GM21515 (cell line): ENCODE measurements at regions not wholly inside any gene's neighbourhood (a gene's known extent, or its start where the extent isn't known, plus 50 kb on each side); places are given as distances from the start of the nearest gene placed in this dataset.
"Not testable (repeated sequence)": the region's sequence is repeated elsewhere in the genome, so short reads cannot be mapped to it uniquely, and the experiment has no call there.

Experiments used
- ATAC-seq: cut with Tn5 transposase; IDR thresholded peaks from one replicate; pipeline ENCODE4 v1.9.1; 2021; ENCODE audit not compliant: unreplicated experiment

DNA sequence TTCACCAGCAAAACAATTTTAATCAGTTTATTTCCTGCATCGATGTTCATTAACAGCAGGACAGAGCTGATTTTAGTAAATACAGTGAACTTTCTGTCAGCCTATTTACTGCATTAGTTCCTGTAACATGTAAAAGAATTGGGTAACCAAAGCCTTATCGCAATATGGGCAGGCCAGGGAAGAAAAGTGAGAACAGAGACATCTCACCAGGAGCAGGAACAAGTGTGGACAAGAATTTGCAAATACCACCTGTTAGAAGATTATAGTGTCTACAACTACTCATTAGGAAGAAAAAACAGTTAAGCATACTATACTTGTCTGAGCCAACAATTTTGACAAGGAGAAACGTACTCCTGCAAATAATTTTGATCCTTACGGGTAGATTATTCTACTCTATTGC lies 1293.9 kb downstream of the PLA2G4A start:
- ATAC-seq = no peak

GRCh38 chr1:188127507-188127906 lies 1298.8 kb downstream of the PLA2G4A start:
- ATAC-seq = no peak

DNA sequence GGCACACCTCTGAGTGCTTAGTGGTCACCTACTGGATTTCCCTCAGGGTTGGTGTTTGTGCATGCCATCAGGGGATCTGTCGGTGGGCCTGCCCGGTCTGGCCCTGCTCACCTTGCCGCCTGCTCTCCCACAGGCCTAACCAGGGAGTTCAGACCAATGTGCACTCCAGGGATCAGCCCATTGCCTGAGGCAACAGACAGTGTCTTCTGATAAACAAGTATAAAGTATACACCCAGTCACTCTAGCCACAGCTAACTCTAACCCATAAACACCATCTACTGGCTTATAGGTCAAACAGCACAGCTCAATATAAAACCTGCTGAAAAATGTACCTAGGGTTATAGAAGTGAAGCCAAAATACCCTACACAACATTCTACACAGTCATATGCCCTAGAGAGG lies 1300.0 kb downstream of the PLA2G4A start:
- no peak for ATAC-seq

DNA sequence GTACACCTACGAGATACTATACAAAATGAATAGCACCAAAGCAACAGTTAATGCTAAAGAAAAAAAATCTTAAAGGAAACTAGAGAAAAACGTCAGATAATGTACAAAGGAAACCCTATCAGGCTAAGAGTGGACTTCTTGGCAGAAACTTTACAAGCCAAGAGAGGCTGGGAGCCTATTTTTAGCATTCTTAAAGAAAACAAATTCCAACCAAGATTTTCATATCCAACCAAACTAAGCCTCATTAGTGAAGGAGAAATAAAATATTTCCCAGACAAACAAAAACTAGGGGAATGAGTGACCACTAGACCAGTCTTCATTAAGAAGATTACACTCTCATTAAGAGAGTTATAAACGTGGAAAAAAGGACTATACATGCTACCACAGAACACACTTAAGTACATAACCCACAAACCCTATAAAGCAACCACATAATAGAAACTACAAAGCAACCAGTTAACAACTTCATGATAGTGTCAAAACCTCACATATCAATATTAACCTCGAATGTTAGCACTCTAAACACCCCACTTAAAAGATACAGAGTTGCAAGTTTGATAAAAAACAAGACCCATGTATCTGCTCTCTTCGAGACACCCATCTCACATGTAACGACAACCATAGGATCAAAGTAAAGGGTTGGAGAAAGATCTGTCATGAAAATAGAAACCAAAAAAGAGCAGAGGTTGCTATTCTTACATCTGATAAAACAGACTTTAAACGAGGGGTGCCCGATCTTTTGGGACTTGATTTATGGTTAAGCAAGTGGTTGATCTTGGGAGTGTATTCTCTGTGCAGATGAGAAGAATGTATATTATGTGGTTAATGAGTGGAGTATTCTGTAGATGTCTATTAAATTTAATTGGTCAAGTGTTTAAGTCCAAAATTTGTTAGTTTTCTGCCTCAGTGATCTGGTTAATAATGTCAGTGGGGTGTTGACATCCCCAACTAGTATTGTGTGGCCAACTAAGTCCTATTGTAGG lies 1301.4 kb downstream of the PLA2G4A start:
- ATAC-seq = no peak

DNA sequence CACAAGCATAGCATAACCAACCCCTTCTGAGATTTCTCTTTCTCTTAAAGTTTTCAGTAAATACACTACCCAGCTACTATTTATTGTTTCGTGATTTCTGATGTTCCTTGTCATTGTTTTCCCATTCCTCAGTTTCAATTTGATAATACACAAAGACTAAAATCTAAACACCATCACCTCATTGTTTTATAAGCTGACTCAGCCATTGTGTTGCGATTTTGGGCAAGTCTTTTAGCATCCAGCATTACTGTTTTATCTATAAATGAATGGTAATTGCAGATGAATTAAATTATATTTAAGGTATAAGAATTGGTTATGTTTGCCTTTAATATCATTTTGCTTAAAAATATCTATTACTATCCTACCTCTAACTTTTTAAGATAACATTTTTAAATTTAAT lies 1308.5 kb downstream of the PLA2G4A start:
- no peak for ATAC-seq

- no peak for ATAC-seq
Measured at GRCh38 chr1:188140958-188141357, 1312.2 kb downstream of the PLA2G4A start.

DNA sequence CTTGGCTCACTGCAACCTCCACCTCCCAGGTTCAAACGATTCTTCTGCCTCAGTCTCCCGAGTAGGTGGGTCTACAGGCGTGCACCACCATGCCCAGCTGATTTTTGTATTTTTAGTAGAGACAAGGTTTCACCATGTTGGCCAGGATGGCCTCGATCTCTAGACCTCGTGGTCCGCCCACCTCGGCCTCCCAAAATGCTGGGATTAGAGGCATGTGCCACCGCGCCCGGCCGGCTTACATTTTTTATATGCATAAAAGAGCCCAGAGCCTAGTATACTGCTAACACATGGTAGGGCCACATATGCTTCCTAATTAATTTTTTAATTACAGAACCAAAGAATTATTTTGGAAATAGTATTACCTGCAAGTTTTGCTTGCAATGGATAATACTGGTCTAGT lies 1325.4 kb downstream of the PLA2G4A start:
- no peak for ATAC-seq

DNA sequence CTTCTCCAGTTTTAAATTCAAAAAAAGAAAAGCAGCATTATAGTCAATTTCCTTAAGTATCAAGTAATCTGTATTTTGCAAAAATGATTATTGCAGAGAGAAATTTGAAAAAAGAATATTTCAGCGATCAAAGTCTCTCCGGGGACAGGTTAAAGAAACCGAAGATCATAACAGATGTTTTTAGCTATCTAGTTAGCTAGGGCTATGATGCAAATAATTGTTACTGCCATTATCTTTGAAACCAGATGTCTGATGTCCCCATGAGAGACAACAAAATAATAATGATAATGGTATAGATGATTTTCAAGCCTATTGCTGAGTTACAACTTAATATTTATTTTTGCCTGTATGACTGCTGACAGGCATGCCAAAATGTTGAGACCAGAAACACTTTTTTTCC lies 1326.0 kb downstream of the PLA2G4A start:
- no peak for ATAC-seq

DNA sequence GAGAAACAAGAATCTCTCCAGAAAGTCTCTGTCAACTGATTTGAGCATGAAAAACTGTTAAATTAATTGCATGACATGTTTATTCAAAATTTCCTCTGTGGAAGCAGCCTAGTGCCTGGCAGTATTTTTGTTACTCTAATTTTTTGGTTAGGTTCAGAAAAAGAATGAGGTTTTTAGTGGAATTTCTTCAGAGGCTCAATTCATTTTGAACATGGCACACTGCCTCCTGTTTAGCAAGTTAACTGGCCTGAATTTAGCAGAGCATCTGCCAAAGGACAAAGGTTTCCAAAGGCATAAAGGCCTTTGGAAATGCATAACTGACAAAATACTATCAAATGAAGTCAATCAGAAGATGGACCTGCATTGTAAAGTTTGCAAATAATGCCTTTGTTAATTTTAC lies 1326.5 kb downstream of the PLA2G4A start:
- no peak for ATAC-seq

- ATAC-seq = no peak
Measured at GRCh38 chr1:188164459-188164858, 1335.7 kb downstream of the PLA2G4A start.

DNA sequence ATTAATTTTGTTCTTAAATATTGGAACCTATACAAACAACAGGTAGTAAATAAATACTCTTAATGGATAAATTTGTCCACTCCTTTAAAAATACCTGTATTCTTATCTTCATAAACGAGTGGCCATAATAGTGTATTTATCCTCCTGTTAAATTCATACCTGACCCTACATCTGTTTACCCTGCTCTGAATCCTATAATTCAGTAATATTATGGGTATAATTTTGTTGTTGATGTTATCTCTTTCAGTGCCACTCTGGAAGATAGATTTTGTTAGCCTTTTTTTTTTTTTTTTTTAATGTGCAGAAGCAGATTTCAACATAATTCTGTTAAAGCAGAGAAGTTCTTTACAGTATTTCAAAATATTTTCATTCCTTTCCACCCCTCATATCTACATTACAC lies 1337.9 kb downstream of the PLA2G4A start:
- no peak for ATAC-seq

- ATAC-seq = no peak
Measured at GRCh38 chr1:188169971-188170370, 1341.2 kb downstream of the PLA2G4A start.

DNA sequence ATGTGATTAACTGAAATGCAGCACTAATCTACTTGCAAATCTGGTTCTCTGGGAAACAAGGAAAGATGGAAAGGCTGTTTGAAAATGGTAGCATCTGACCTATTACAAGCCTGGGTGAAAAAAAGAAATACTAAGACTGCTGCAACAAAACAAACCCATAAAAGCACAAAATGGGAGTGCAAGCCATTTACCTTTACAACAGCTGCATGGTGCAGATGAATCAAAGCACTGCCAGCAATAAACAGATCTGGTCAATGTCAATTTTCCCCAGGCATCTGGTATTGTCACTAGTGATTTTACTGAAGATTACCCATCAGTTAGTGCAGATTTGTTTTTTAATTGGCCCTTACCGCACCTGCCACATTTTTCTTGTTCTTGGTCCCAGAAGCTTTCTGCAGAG lies 1341.7 kb downstream of the PLA2G4A start:
- no peak for ATAC-seq

DNA sequence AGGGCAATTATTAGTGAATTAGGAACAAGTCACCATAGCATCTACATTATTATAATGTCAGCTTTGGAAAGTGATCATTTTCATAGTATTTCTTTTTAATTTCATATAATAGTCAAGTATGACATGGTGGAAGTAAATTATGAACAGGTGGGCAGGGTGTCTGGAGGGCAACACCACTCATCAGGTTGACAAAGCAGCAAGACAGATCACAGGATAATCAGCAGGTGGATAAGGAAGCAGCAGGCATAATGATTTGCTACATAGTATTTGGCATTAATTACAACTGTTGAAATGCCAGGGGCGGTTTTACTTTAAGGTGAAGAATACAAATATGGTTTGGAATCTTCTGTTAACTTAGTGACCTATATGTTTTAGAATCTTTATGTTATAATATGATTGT lies 1342.2 kb downstream of the PLA2G4A start:
- ATAC-seq = no peak

DNA sequence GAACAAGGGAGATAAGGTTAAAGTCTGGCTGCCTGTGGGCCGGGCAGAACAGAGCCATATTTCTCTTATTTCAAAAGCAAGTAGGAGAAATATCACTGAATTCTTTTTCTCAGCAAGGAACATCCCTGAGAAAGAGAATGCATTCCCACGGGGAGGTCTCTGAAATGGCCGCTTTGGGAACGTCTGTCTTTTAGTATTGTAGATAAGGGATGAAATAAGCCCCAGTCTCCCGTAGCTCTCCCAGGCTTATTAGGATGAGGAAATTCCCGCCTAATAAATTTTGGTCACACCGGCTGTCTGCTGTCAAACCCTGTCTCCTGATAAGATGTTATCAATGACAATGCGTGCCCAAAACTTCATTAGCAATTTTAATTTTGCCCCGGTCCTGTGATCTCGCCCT lies 1353.3 kb downstream of the PLA2G4A start:
- not testable (repeated sequence) for ATAC-seq

DNA sequence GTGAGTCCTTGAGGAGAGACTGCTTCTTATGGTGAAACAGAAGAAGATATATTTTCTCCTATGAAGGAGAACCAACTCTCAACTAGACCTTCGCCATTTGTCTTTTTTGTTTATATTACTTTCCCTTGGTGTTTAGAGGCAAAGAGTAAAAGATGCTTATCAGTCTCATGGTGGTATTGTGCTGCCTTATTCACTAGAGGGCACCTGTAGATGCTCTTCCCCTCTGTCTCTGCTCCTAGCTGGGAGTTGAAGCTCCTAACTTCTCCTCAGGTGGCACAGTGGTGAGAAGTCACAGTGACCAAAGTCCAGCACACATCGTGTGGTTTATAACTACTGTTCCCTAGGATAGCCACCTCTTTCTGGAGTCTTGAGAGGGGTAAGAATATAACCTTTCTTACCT lies 1359.6 kb downstream of the PLA2G4A start:
- ATAC-seq = no peak

GRCh38 chr1:188194916-188195315 lies 1366.2 kb downstream of the PLA2G4A start:
- ATAC-seq = no peak

DNA sequence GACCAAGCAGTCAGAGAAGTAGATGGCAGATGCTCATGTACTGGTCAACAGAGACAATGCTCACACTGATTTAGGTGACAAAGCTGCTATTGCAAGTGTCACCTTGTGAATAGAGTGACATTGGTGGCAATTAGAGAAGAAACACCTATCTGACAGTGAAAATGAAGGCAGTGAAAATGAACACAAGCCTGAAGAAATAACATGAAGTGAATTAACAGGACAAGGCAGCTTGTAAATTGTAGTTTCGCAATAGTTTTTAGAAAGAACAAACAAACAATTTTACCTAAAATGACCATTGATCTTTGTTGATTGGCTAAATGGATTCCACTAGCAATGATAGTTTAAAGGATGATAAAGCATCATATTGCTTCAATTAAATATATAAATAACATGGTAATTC lies 1389.5 kb downstream of the PLA2G4A start:
- ATAC-seq = no peak

GRCh38 chr1:188220051-188220450 lies 1391.3 kb downstream of the PLA2G4A start:
- no peak for ATAC-seq

GRCh38 chr1:188224263-188224662 lies 1395.5 kb downstream of the PLA2G4A start:
- no peak for ATAC-seq

- no peak for ATAC-seq
Measured at GRCh38 chr1:188225975-188226374, 1397.2 kb downstream of the PLA2G4A start.

- ATAC-seq = no peak
Measured at GRCh38 chr1:188228623-188229022, 1399.9 kb downstream of the PLA2G4A start.
